T-cell (primary cell): ENCODE measurements at regions not wholly inside any gene's neighbourhood (a gene's known extent, or its start where the extent isn't known, plus 50 kb on each side); places are given as distances from the start of the nearest gene placed in this dataset.

Experiments
- ATAC-seq, 4 experiments: fragments of 200-7000 bp in 3 of 4; fragments of 150-1000 bp in 1 of 4; cut with Tn5 transposase; replicated peaks in 1 of 4; 1 replicate in 3 of 4; 2 replicates in 1 of 4; pipeline ENCODE4 v1.10.0; 2021; ENCODE audit warnings: moderate library complexity in 3 of 4, mild to moderate bottlenecking in 2 of 4, moderate number of reproducible peaks in 1 of 4
- CTCF ChIA-PET, 2 donors: fragments of 300-600 bp; sonication (Branson Sonifier 250); formaldehyde crosslinking; loops; one replicate each; lab custom pipeline; 2022; ENCODE audit warnings: antibody characterized with exemption in 2 of 2; lab: Charles Lee
- POLR2A ChIA-PET, 2 donors: fragments of 300-600 bp; sonication (Branson Sonifier 250); formaldehyde crosslinking; loops; one replicate each; lab custom pipeline; 2022; ENCODE audit warnings: antibody characterized with exemption in 2 of 2; lab: Charles Lee
- DNase-seq, 35 experiments: peaks; one replicate each; pipeline versions ENCODE4 v3.0.0 to v3.0.0-alpha.2; 2013 to 2023
- H3K27ac ChIP-seq: one replicate; pipeline ENCODE4 v1.5.1; 2013; ENCODE audit warnings: low read length
- H3K27me3 ChIP-seq, 2 experiments: replicated peaks in 1 of 2; 1 replicate in 1 of 2; 2 replicates in 1 of 2; pipeline versions ENCODE4 v1.6.1 to v1.7.0; 2013; ENCODE audit warnings: low read length in 1 of 2, mixed read lengths in 1 of 2; ENCODE audit not compliant: control insufficient read depth in 2 of 2, insufficient read depth in 2 of 2; ENCODE audit errors: extremely low read depth in 1 of 2
- H3K36me3 ChIP-seq, 2 donors: 1 replicate in 1 of 2; 2 replicates in 1 of 2; pipeline versions ENCODE4 v1.6.1 to v1.7.0; 2013; ENCODE audit warnings: low read length in 1 of 2; ENCODE audit not compliant: control insufficient read depth in 2 of 2, insufficient read depth in 1 of 2; ENCODE audit errors: extremely low read depth in 1 of 2
- H3K4me1 ChIP-seq, 2 experiments: 1 replicate in 1 of 2; 2 replicates in 1 of 2; pipeline versions ENCODE4 v1.6.1 to v1.7.0; 2013; ENCODE audit warnings: low read length in 2 of 2, mixed read lengths in 1 of 2; ENCODE audit not compliant: insufficient read depth in 2 of 2, control insufficient read depth in 1 of 2; ENCODE audit errors: extremely low read depth in 1 of 2
- H3K4me3 ChIP-seq, 2 donors: 1 replicate in 1 of 2; 2 replicates in 1 of 2; pipeline versions ENCODE4 v1.5.1 to v1.7.0; 2013; ENCODE audit warnings: mild to moderate bottlenecking in 2 of 2, low read length in 1 of 2, moderate library complexity in 1 of 2; ENCODE audit not compliant: control insufficient read depth in 1 of 2; ENCODE audit errors: extremely low read depth in 1 of 2
- H3K9me3 ChIP-seq: 2 replicates; pipeline ENCODE4 v1.7.0; 2013
- H3K27ac Mint-ChIP-seq, 2 donors: one replicate each; pipeline ENCODE4 v1.8.0; 2020 to 2021; ENCODE audit warnings: mild to moderate bottlenecking in 2 of 2, mixed read lengths in 2 of 2
- H3K27me3 Mint-ChIP-seq, 2 donors: one replicate each; pipeline ENCODE4 v1.8.0; 2021 to 2022; ENCODE audit warnings: mixed read lengths in 2 of 2
- H3K36me3 Mint-ChIP-seq: one replicate; pipeline ENCODE4 v1.8.0; 2021; ENCODE audit warnings: mixed read lengths
- H3K4me1 Mint-ChIP-seq, 3 donors: one replicate each; pipeline ENCODE4 v1.8.0; 2020 to 2022; ENCODE audit warnings: mixed read lengths in 3 of 3, mild to moderate bottlenecking in 1 of 3
- H3K4me3 Mint-ChIP-seq, 3 donors: one replicate each; pipeline ENCODE4 v1.8.0; 2020 to 2022; ENCODE audit warnings: mild to moderate bottlenecking in 3 of 3, mixed read lengths in 3 of 3, moderate library complexity in 3 of 3
- H3K9me3 Mint-ChIP-seq, 3 donors: one replicate each; pipeline ENCODE4 v1.8.0; 2020 to 2022; ENCODE audit warnings: mixed read lengths in 3 of 3
- WGBS: methylation state at CpG from one replicate; pipeline ENCODE4 v1.1.5; 2013; ENCODE audit warnings: missing lambda C conversion rate; ENCODE audit not compliant: insufficient coverage; 5-methylcytosine and 5-hydroxymethylcytosine counted together

DNA sequence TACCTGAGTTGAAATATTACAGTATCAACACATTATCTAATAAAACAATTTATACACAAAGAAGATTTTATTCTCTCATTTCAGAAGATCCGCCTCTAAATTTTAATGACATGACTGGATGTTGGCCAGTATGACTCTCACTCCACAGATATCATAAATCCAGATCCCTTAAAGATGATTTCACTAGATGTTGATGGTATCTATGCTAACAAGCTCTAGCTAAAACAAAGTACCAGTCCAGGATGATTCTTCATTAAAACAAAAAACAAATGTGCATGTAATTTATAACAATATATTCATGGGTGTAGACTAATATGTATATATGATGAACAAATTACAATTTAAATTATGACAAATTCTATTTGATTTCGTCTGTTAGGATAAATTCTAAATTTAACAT, 708.4 kb downstream of the SATB2 start:
- CTCF ChIA-PET: no interaction called here
- ATAC-seq: no peak
- Mint-ChIP-seq H3K36me3 (no peaks in the 10 kb centered on the region), H3K9me3 (no peaks in the 10 kb centered on the region), H3K27me3 (peaks cover 0 to 1% of the 10 kb centered on the region in 2 donors), H3K4me1 (no peaks in the 10 kb centered on the region), H3K4me3 (no peak overlapping the region), H3K27ac (no peak overlapping the region)
- WGBS: no CpG with 5 or more reads among the region's 2 CpGs
- Histone ChIP-seq H3K36me3 (no peaks in the 10 kb centered on the region), H3K27ac (no peak overlapping the region), H3K4me3 (no peak overlapping the region), H3K9me3 (no peaks in the 10 kb centered on the region), H3K4me1 (no peaks in the 10 kb centered on the region), H3K27me3 (no peaks in the 10 kb centered on the region)
- no peak for DNase-seq
- POLR2A ChIA-PET: no interaction called here

DNA sequence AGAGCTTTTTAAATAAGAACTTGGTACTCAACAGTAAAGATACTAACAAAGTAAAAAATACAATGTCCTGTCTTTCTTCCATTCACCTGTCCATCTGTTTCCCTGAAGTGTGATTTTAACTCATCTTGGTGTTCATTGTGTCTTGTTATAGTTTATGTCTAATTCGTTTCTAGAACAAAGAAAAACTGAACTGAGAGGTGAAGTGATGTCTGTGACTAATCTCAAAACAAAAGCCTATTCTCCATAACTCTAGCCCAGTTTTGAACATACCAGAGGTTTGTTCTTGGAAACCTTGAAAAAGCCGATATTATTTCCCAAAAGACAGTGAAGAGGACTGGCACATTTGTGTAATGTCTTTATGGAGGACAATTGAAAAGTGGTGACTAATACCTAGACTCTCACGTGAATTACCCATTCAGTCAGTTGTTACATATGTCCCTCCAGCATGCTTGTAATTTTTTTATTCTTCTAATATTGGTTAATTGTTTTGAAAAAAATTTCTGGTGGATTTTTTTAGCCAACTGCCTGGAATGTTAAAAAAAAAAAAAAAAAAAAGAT, 725.8 kb downstream of the SATB2 start:
- Histone ChIP-seq H3K4me3 (no peak overlapping the region), H3K27ac (no peak overlapping the region), H3K9me3 (no peaks in the 10 kb centered on the region), H3K4me1 (no peaks in the 10 kb centered on the region), H3K36me3 (no peaks in the 10 kb centered on the region), H3K27me3 (no peaks in the 10 kb centered on the region)
- ATAC-seq: no peak
- DNase-seq: no peak
- Mint-ChIP-seq H3K4me1 (no peaks in the 10 kb centered on the region), H3K9me3 (peaks cover 0 to 12% (median 4%) of the 10 kb centered on the region in 3 donors), H3K27me3 (peaks cover 0 to 10% of the 10 kb centered on the region in 2 donors), H3K36me3 (no peaks in the 10 kb centered on the region), H3K4me3 (no peak overlapping the region), H3K27ac (no peak overlapping the region)
- ChIA-PET CTCF (no interaction called here), POLR2A (no interaction called here)
- no CpG with 5 or more reads among the region's 3 CpGs for WGBS

DNA sequence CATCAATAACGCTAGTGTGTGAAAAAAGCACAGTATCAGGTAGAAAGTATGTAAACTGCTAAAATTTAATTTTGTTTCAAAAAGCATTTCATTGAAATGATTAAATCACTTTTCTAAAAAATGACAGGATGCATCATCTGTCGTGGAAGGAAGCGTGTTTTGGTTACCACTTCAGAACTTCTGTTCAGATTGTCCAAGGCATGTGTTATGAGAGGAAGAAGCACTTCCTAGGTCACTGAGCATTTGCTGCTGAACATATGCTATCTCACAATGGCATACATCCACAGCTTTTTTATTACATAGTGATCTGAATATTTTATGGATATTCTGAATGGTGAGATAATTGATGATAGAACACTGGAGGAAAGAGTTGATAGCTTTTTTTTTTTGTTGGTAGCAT, 737.5 kb downstream of the SATB2 start:
- Mint-ChIP-seq H3K4me1 (no peaks in the 10 kb centered on the region), H3K9me3 (peaks cover 0 to 4% (median 0%) of the 10 kb centered on the region in 3 donors), H3K27me3 (no peaks in the 10 kb centered on the region), H3K36me3 (no peaks in the 10 kb centered on the region), H3K4me3 (no peak overlapping the region), H3K27ac (no peak overlapping the region)
- Histone ChIP-seq H3K4me3 (no peak overlapping the region), H3K27me3 (no peaks in the 10 kb centered on the region), H3K36me3 (no peaks in the 10 kb centered on the region), H3K27ac (no peak overlapping the region), H3K9me3 (no peaks in the 10 kb centered on the region), H3K4me1 (no peaks in the 10 kb centered on the region)
- ATAC-seq (no peak), DNase-seq (no peak)
- CTCF ChIA-PET: no interaction called here
- no CpG with 5 or more reads among the region's 3 CpGs for WGBS
- POLR2A ChIA-PET: no interaction called here

DNA sequence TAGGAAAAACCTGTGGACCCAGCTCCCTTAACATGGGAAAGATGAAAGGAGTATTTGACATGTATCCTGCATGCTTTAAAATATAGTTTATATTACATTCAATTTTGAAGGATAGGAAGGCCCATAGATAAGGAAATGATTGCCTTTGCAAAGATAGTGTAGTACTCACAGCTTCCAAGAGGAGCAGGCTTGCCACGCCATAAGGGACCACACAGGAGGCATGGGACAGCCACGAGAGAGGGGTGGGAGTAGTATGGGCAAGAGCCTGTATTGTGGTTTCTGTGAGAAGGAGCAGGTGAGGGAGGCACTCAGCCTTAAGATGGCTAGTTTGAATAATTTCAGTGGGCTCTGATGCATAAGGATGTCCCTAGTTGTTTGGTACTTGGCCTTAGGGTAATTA, 740.3 kb downstream of the SATB2 start:
- H3K4me3 ChIP-seq: no peak overlapping the region
- no peaks in the 10 kb centered on the region for H3K27me3 Mint-ChIP-seq
- WGBS: 67% methylated on average over 2 of the region's 2 CpGs
- H3K36me3 Mint-ChIP-seq: no peaks in the 10 kb centered on the region
- no peak overlapping the region for H3K27ac Mint-ChIP-seq
- ChIA-PET CTCF (interaction anchor here in 1 of 2 donors (0.7 kb wide), 1 partner anchor 435 kb away, joined by 3 read pairs; no protein-coding TSS in a partner anchor), POLR2A (no interaction called here)
- H3K4me1 Mint-ChIP-seq: no peaks in the 10 kb centered on the region
- no peaks in the 10 kb centered on the region for H3K36me3 ChIP-seq
- H3K27me3 ChIP-seq: no peaks in the 10 kb centered on the region
- DNase-seq (no peak), ATAC-seq (no peak)
- no peaks in the 10 kb centered on the region for H3K9me3 ChIP-seq
- H3K4me3 Mint-ChIP-seq: no peak overlapping the region
- H3K27ac ChIP-seq: no peak overlapping the region
- peaks cover 0 to 4% (median 0%) of the 10 kb centered on the region in 3 donors for H3K9me3 Mint-ChIP-seq
- no peaks in the 10 kb centered on the region for H3K4me1 ChIP-seq

DNA sequence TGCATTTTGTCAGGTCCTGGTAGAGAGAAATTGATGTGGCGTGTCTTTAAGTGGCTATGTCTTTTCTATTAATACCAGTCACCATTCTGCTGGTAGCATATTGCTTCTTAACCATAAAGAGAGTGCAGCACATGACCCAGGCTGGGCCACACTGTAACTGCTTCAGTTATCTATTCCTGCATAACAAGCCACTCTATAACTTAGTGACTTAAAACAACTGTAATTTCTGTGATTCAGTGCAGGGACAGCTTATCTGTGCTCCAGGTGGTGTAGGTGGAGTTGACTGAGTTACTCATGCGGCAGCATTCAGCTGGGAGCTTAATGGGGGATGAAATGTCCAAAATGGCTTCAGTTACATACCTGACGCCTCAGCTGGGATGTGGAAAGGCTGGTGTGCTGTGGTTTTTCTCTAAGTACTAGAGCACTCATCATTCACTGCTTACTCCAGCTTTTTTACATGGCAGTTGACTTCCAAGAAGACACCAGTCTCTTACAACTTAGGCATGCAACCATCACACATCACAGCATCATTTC, 742.4 kb downstream of the SATB2 start:
- Mint-ChIP-seq H3K27me3 (no peaks in the 10 kb centered on the region), H3K4me3 (no peak overlapping the region), H3K4me1 (no peaks in the 10 kb centered on the region), H3K27ac (no peak overlapping the region), H3K36me3 (no peaks in the 10 kb centered on the region), H3K9me3 (peaks cover 0 to 4% (median 0%) of the 10 kb centered on the region in 3 donors)
- H3K27me3 ChIP-seq: no peaks in the 10 kb centered on the region
- ATAC-seq: no peak
- DNase-seq: no peak
- ChIA-PET CTCF (no interaction called here), POLR2A (no interaction called here)
- no peaks in the 10 kb centered on the region for H3K9me3 ChIP-seq
- H3K36me3 ChIP-seq: no peaks in the 10 kb centered on the region
- WGBS: no CpG with 5 or more reads among the region's 3 CpGs
- no peaks in the 10 kb centered on the region for H3K4me1 ChIP-seq
- H3K4me3 ChIP-seq: no peak overlapping the region
- H3K27ac ChIP-seq: no peak overlapping the region

DNA sequence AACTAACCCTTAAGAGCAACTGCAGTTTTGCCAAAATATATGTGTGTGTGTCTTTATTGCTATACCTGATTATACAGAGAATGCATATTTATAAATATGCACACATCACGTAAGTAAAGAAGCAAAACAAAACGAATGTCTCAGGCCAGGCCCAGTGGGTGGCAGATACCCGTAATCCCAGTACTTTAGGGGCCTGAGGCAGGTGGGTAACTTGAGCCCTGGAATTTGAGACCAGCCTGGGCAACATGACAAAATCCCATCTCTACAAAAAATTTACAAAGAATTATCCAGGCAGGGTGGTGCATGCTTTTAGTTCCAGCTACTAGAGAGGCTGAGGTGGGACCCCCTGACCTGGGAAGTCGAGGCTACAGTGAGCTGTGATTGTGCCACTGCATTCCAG, 745.3 kb downstream of the SATB2 start:
- 56% methylated on average over 2 of the region's 4 CpGs for WGBS
- no peaks in the 10 kb centered on the region for H3K27me3 ChIP-seq
- no peaks in the 10 kb centered on the region for H3K9me3 ChIP-seq
- ATAC-seq (no peak), DNase-seq (no peak)
- Mint-ChIP-seq H3K4me1 (no peaks in the 10 kb centered on the region), H3K27ac (no peak overlapping the region), H3K4me3 (no peak overlapping the region), H3K9me3 (peaks cover 0 to under 1% (median 0%) of the 10 kb centered on the region in 3 donors), H3K27me3 (no peaks in the 10 kb centered on the region), H3K36me3 (no peaks in the 10 kb centered on the region)
- ChIA-PET CTCF (interaction anchor here in 1 of 2 donors (0.6 to 0.7 kb wide), 2 partner anchors 39 to 306 kb away, joined by 3 to 4 read pairs; no protein-coding TSS in a partner anchor), POLR2A (no interaction called here)
- H3K4me1 ChIP-seq: no peaks in the 10 kb centered on the region
- no peaks in the 10 kb centered on the region for H3K36me3 ChIP-seq
- no peak overlapping the region for H3K27ac ChIP-seq
- no peak overlapping the region for H3K4me3 ChIP-seq

DNA sequence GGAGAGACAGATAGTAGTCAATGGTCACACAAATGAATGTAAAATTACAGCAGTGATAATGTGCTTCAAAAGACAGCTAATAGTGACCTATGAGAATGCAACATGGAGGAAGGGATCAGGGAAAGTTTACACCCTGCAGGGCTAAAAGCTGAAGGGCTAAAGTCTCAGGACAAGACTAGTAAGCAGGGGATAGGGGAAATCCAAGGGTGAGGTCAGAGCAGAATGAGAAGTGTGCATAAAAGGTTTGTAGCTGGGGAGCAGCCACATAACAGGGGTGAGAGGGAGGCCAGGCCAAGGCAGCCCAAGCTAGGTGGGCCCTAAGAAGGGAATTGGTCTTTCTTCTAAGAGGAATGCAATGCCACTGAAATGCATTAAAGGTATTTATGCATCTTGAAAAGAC, 746.3 kb downstream of the SATB2 start:
- Histone ChIP-seq H3K27me3 (no peaks in the 10 kb centered on the region), H3K4me1 (no peaks in the 10 kb centered on the region), H3K4me3 (no peak overlapping the region), H3K9me3 (no peaks in the 10 kb centered on the region), H3K27ac (no peak overlapping the region), H3K36me3 (no peaks in the 10 kb centered on the region)
- no peaks in the 10 kb centered on the region for H3K4me1 Mint-ChIP-seq
- no peaks in the 10 kb centered on the region for H3K27me3 Mint-ChIP-seq
- H3K27ac Mint-ChIP-seq: no peak overlapping the region
- no peak for DNase-seq
- ATAC-seq: no peak
- H3K9me3 Mint-ChIP-seq: no peaks in the 10 kb centered on the region
- H3K4me3 Mint-ChIP-seq: no peak overlapping the region
- H3K36me3 Mint-ChIP-seq: no peaks in the 10 kb centered on the region
- POLR2A ChIA-PET: no interaction called here
- CTCF ChIA-PET: no interaction called here
